Astrocyte of the spinal cord (primary cell): ENCODE measurements at regions not wholly inside any gene's neighbourhood (a gene's known extent, or its start where the extent isn't known, plus 50 kb on each side); places are given as distances from the start of the nearest gene placed in this dataset.
"Not testable (repeated sequence)": the region's sequence is repeated elsewhere in the genome, so short reads cannot be mapped to it uniquely, and the experiment has no call there.

Source experiments
- DNase-seq: peaks from one replicate; pipeline ENCODE4 v3.0.0; 2011; ENCODE audit warnings: low read depth, low spot score
- H3K4me3 ChIP-seq: 2 replicates; pipeline ENCODE4 v1.5.1; 2011; ENCODE audit warnings: low read depth, mild to moderate bottlenecking, low read length, moderate library complexity
- in situ Hi-C: cut with HindIII; loops from 2 replicates; pipeline ENCODE4 v1.10.0; 2017; ENCODE audit warnings: low sequenced_read_pairs
- TF ChIP-seq, protein P1 (sequence below): IDR thresholded peaks from 2 replicates; pipeline ENCODE4 v1.5.1; 2012; ENCODE audit warnings: low read depth, mild to moderate bottlenecking, low read length, inconsistent platforms

DNA sequence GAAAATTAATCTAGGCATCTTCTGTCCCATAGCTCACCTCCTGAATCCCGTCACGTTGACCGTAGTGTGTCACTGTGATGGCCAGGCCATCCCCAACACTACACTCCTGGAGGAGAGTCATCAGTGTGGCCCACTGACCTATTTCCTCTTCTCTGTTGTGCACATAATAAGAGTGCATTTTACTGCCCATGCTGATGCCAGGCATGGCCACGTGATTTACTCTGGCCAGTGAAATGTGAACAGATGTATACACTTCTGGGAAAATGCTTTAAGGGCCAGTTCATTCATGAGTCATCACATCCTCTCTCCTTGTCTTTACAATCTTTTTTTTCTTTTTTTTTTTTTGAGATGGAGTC, 101.9 kb upstream of the PIP4K2A start:
- peak; percentile 93 for DNase-seq
- in situ Hi-C loops: no loop called here
- TF ChIP-seq, protein P1, sequence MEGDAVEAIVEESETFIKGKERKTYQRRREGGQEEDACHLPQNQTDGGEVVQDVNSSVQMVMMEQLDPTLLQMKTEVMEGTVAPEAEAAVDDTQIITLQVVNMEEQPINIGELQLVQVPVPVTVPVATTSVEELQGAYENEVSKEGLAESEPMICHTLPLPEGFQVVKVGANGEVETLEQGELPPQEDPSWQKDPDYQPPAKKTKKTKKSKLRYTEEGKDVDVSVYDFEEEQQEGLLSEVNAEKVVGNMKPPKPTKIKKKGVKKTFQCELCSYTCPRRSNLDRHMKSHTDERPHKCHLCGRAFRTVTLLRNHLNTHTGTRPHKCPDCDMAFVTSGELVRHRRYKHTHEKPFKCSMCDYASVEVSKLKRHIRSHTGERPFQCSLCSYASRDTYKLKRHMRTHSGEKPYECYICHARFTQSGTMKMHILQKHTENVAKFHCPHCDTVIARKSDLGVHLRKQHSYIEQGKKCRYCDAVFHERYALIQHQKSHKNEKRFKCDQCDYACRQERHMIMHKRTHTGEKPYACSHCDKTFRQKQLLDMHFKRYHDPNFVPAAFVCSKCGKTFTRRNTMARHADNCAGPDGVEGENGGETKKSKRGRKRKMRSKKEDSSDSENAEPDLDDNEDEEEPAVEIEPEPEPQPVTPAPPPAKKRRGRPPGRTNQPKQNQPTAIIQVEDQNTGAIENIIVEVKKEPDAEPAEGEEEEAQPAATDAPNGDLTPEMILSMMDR: no peak
- H3K4me3 ChIP-seq: no peak overlapping the region

DNA sequence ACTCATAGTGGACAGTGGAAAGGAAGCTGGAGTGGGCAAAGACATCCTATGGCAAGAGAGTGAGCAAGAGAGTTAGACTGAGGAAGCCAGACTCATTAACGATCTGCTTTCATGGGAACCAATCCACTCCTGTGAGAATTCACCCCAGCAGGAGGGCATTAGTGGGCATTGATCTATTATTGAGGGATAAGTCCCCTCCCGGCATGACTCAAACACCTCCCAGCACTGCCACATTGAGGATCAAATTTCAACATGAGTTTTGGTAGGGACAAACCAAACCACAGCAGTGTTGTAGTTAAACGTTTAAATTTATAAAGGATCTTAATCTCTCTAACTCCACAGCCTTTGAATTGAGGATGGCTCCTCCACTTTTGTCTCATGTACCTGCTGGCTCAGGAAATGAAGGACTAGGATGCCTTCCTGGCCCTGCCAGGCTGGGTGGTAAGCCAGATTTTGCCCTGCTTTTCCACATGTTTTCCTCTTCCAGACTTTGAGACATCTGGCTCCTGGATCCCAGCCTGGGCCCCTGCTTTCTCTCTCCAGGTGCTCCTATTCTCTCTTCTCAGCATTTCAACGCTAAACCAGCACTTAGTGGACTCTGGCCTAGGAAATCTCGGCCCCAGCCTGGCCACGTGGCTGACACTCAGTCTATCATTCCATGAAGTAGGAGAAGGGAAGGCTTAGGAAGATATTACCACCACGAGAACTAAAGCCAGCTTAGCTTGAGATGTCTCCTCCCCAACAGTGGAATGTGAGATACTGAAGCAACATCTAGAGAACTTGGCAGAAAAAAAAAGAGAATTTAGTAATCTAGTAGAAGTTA, 96.5 kb upstream of the PIP4K2A start:
- in situ Hi-C loops: no loop called here
- no peak overlapping the region for H3K4me3 ChIP-seq
- no peak for DNase-seq
- TF ChIP-seq, protein P1: no peak

DNA sequence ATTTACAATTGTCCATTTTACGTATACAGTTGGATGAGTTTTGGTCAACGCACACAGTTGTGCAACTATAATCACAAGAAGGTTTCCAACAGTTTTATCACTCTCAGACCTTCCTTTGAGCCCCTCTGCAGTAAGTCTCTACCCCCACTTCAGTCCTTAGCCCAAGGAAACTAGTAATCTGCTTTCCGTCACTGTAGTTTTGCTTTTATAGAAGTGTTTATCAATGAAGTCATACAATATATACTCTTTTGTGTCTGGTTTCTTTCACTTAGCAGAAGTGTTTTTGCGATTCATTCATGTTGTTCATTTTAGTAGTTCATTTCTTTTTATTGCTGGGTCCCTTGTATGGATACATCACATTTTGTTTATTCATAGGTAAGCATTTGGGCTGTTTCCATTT, 92.9 kb upstream of the PIP4K2A start:
- no peak for DNase-seq
- TF ChIP-seq, protein P1: no peak
- in situ Hi-C loops: no loop called here
- H3K4me3 ChIP-seq: no peak overlapping the region

DNA sequence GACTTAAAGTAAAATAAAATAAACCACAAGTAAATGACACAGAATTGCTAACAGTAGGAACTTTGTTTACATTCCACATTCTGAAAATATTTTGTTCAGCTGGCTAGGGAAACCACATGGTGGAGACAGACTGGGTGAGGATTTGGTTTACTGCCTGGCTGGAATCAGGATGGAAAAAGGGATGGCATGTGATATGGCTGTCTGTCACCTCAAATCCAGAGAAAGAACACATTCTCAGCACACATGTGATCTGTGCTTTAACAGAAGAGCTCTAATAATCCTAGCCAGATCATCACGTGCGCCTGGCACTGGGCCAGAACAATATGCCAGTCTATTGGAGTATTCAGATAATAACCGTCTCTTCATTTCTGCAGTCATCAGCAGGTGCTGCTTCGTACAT, 90.9 kb upstream of the PIP4K2A start:
- in situ Hi-C loops: no loop called here
- no peak overlapping the region for H3K4me3 ChIP-seq
- DNase-seq: peak; percentile 54
- TF ChIP-seq, protein P1: peak; percentile 24

DNA sequence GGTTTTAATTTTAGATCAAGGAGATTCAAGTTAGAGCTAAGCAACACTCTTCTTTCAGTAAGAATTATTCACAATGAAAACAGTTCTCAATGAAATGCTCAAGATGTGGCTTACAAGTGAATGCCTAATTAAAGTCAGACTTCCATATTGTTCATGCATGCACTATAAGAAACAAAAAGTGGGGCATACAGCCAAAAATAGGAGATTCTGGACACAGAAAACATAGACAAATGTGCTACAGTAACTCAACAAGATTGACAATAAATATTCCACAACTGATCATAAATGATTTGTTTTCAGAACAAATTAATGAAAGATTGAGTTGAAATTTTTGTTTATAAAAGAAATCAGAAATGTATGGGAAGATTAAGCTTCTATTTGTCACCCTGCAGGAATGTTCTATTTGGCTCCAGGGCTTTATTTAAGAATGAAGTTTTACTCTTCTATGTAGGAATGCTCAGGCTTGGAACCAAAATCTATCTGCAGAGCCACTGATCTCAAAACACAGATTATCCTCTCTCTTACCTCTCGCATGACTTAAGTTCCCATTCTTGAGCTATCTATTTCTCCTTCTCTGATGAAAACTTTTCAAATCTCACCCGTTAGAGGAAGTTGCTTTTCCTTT, 89.0 kb upstream of the PIP4K2A start:
- TF ChIP-seq, protein P1: no peak
- no peak overlapping the region for H3K4me3 ChIP-seq
- in situ Hi-C loops: no loop called here
- peak; percentile 67 for DNase-seq

DNA sequence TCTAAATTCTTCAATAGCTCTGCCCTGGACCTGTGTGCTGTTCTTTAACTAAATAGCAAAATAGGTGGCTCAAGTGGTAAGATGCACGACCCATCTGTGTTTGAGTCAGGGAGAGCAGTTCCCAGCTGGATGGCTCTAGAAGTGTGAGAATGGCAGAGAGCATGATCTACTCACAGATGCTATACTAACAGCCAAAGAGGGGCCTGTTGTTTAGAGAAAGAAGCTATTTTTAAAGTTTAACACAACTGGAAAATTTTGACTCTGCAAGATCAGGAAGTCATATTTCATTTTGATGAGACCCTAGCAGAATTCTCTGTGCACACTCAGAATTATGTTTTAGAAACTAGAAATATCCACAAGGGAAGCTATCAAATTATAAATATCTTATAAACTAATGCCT, 87.4 kb upstream of the PIP4K2A start:
- in situ Hi-C loops: no loop called here
- H3K4me3 ChIP-seq: no peak overlapping the region
- TF ChIP-seq, protein P1: no peak
- no peak for DNase-seq

DNA sequence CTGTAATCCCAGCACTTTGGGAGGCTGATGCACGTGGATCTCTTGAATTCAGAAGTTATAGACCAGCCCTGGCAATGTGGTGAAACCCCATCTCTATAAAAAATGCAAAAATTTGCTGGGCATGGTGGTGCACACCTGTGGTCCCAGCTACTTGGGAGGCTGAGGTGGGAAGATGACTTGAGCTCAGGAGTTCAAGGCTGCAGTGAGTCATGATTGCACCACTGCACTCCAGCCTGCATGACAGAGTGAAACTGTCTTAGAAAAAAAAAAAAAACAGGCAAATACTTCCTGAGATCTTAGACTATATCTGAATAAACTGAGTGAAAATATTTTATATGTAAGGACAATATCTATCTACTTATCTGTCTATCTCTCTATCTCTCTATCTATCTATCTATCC, 83.4 kb upstream of the PIP4K2A start:
- in situ Hi-C loops, DNase-seq, H3K4me3 ChIP-seq: not testable (repeated sequence)
